GM21529 (cell line): ENCODE measurements at regions not wholly inside any gene's neighbourhood (a gene's known extent, or its start where the extent isn't known, plus 50 kb on each side); places are given as distances from the start of the nearest gene placed in this dataset.
"Not testable (repeated sequence)": the region's sequence is repeated elsewhere in the genome, so short reads cannot be mapped to it uniquely, and the experiment has no call there.

Source experiments
- ATAC-seq: cut with Tn5 transposase; IDR thresholded peaks from one replicate; pipeline ENCODE4 v1.9.1; 2021; ENCODE audit not compliant: unreplicated experiment

GRCh38 chr10:105745596-105746148 is 1104.6 kb downstream of the SORCS3 start:
- no peak for ATAC-seq

DNA sequence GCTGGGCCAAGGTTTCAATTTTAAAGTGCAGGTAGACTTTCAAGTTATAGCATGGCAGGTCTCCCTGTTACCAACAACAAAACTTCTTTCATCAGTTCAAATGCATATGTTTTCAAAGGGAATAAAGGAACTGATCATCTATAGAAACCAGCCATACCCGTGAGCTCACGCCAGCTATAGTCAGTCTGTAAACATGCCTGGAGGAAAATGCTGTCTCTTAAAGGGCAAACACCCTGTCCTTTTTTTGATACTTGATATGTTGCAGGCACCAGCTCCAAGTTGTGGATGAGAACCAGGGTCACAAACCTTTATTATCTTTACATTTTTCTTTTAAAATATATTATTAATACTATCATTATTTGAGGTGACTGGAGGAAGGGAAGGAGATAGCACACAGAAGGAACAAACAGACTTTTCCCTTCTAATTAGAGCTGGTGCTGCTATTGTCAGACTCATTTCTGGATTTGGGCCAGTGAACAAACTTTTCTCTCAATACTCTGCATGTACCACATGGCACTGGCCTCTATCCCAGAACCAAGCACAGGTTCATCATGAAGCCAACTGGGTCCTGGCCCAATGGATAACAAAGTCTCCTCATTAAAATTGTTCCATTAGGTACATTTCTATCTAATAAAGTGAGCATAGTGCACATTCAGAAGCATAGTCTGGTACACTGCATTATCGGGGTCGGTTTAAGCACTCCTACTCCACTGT is 1102.4 kb downstream of the SORCS3 start:
- ATAC-seq: no peak

DNA sequence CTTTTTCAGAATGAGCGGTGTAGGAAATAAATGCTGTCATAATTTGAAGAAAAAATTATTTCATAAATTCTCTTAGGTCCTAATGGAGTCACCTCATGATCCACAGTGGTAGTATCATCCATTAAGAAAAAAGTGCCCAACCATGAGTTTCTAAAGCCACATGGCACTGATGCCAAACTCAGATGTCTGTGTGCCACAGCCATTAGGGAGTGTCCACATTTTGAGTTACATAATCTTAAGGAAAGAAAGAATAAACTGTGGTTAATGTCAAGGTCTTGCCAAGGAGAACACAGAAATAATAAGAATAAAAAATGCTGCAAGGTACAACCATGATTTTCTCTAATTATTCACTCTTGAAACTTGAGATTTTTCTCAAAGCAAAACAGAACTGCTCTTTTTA is 1101.8 kb downstream of the SORCS3 start:
- no peak for ATAC-seq

GRCh38 chr10:105742184-105742583 is 1101.1 kb downstream of the SORCS3 start:
- no peak for ATAC-seq

DNA sequence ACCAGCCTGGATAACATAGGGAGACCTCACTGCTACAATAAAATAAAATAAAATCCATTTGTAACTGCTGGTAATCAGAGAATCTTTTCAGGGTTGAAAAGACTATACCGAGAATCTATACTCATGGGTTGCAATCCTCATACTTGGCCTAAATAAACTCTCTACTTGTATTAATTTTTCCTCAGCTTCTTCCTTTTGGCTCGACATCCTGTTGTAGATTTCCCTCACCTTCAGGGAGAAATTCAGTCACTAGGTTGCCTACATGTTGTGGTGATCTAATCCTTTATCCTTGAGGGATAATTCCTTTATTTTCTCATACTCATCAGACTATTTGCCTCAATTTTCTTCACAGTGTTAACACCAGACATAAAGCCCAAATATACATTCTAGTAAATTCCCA is 1093.4 kb downstream of the SORCS3 start:
- ATAC-seq: no peak

- no peak for ATAC-seq
These were observed 1092.8 kb downstream of the SORCS3 start for GRCh38 chr10:105733924-105734323.

DNA sequence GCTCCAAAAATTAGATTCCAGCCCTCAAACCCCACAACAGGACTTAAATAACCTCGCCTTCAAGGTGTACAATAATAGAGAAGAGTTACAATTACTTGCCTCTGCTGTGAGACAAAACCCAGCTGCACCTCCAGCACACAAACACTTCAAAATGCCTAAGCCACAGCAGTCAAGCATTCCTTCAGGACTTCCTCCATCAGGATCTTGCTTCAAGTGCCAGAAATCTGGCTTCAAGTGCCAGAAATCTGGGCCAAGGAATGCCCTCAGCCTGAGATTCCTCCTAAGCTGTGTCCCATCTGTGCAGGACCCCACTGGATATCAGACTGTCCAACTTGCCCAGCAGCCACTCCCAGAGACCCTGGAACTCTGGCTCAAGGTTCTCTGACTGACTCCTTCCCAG is 1088.3 kb downstream of the SORCS3 start:
- ATAC-seq: no peak

GRCh38 chr10:105727586-105727985 is 1086.5 kb downstream of the SORCS3 start:
- not testable (repeated sequence) for ATAC-seq

- ATAC-seq: no peak
These were observed 1086.0 kb downstream of the SORCS3 start for GRCh38 chr10:105727131-105727530.

GRCh38 chr10:105726149-105726548 is 1085.1 kb downstream of the SORCS3 start:
- no peak for ATAC-seq

DNA sequence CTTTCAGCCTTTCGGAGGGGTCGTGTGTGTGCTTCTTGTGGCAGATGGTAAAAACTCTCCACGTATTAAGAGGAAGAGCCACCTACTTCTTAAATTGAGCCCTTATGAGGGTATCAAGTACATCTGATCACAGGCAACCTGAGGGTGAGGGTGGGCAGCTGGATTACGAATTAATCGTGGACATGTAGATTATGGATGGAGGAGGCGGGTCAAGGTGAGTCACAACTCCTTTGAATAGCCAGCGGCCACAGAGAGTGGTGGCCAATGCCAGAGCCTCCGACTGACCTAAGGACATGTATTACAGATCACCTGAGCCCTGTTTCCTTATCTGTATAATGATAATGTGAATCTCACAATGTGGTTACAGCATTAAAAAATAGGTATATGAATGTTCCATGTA is 1083.9 kb downstream of the SORCS3 start:
- ATAC-seq: no peak

- ATAC-seq: no peak
These were observed 1077.3 kb downstream of the SORCS3 start for GRCh38 chr10:105718207-105718995.

- no peak for ATAC-seq
These were observed 1073.6 kb downstream of the SORCS3 start for GRCh38 chr10:105714728-105715127.

DNA sequence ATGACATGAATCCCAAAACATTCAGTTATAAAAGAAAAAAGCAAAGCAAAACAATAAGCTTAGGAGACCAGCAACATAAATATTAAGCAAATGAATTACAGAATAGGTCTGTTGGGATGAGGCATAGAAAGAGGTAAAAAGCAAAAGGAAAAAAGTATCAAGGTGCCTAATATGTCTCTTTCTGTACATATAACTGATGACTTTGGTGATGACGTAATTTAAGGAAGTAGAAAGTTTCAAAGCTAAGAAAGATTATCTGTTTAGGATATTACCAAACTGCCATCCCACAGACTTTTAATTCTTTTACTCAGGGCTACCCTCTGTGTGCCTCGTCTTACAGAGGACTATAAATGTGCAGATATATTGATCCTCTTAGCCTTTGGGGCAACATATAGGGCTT is 1066.5 kb downstream of the SORCS3 start:
- ATAC-seq: no peak

DNA sequence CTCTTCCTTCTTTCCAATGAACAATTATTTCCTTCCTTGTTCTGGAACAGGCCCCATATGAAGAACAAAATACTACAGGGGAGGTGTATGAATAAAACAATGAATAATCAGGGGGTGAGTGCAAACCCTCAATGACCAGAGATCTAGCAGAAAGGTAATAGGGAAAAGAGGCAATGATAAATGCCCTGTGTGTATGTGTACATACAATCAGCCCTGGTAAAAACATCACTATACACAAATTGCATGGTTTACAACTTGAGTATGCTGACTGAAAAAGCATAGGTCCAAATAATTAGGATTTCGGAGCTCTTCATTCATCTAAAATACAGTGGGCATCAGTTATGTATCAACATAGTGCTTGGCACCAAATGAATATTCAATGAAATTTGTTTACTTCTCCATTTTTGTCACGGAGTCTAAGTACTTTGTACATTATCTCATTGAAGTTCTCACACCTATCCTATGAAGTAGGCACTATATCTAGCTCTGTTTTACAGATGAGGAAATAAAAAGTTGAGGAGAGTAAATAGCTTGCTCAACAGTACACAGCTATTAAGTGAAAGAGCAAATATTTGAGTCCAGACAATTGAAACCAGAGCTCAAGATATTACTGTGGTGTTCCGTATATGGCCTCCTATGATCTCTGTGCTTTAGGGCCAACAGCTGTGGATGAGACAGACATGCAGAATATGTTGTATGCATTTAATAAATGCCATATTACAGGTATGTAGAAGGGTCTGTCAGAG is 1065.4 kb downstream of the SORCS3 start:
- ATAC-seq: no peak

GRCh38 chr10:105702211-105702610 is 1061.1 kb downstream of the SORCS3 start:
- no peak for ATAC-seq

DNA sequence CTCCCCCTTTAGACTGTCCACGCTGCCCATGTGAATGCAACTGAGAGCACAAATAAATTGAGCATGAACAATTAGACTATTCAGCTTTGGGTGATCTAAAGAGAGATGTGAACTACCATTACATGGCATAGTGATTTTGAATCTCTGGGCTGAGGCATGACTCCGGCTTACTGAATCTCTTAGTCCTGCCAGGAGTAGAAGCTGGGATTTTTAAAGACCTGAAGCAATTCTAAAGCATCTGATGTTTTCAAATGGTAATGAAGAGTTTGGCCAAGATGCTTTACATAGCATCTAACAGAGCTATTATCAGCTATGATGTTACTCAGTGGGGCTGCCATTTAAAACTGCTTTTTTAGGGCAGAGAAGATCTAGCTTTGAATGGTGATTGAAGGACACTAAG is 1059.1 kb downstream of the SORCS3 start:
- ATAC-seq: no peak

DNA sequence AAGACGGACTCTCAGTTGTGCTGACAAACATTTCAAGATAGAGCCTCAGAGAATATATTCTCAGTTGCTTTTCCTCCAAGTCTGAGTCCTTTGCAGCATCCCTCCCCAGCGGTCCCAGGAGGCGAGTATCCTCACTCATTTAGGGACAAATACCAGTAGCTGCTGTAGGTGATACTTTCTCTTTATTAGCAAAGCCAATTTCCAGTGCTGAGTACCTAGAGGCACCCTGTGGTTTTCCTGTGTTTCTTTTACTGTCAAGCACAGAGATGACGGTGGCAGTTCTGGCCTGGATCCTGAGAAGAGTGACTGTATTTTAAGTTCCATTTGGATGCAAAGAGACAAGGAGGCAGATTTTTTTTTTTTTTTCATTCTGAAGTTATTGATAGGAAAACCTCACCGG is 1058.4 kb downstream of the SORCS3 start:
- no peak for ATAC-seq

DNA sequence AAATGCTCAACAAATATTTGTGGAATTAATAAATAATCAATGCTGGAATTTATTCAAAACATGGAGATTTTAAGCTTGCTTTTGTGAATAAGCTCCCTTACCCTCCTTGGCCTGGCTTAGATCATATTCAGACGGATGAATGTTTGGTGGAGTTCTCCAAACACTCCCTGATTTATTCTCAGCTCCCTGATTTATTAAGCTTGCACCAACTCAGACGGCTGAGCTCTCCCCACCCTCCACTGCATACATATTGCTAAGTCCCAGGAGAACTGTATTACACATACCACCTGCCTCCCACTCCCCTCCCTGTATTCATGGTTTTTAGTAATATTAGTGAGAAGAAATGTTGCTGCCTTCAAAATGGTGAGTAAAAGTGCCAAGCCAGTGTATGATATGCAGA is 1057.5 kb downstream of the SORCS3 start:
- ATAC-seq: no peak

- no peak for ATAC-seq
These were observed 1056.2 kb downstream of the SORCS3 start for GRCh38 chr10:105697290-105697780.

DNA sequence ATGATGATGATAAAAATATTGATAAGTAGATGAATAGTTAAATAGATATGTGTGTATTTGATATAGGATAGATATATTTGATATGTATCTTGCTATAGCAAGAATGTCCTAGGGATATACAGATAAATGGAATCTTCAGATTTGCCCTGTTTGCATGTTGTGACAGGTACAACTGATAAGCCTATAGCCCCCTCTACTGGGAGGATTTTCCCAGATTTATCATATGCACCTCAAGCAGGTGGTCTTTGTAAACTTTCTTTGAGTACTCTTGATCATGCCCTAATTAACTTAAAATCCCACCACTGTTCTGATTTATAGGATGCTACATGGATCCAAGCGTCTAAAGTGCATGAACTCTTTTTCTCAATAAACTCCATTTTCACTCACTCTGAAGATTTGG is 1050.7 kb downstream of the SORCS3 start:
- no peak for ATAC-seq
